Suppressor macrophage treated with lipopolysaccharide for 4 hours (primary cell): ENCODE measurements at regions not wholly inside any gene's neighbourhood (a gene's known extent, or its start where the extent isn't known, plus 50 kb on each side); places are given as distances from the start of the nearest gene placed in this dataset.
"Not testable (repeated sequence)": the region's sequence is repeated elsewhere in the genome, so short reads cannot be mapped to it uniquely, and the experiment has no call there.

ENCODE experiments used
- DNase-seq: peaks from one replicate; pipeline ENCODE4 v3.0.0-alpha.2; 2020

- DNase-seq, result not testable (repeated sequence)
These were observed 65.4 kb upstream of the FBXO33 start for GRCh38 chr14:39497677-39498076.

GRCh38 chr14:39492267-39492666, 60.0 kb upstream of the FBXO33 start:
- no peak for DNase-seq

- peak; percentile 40 for DNase-seq
These were observed 58.9 kb upstream of the FBXO33 start for GRCh38 chr14:39491134-39491571.

- DNase-seq, result no peak
These were observed 56.4 kb upstream of the FBXO33 start for GRCh38 chr14:39488600-39488999.

GRCh38 chr14:39483682-39484081, 51.4 kb upstream of the FBXO33 start:
- DNase-seq, result no peak
